Nephron progenitor cell (in vitro differentiated cells): ENCODE measurements at regions not wholly inside any gene's neighbourhood (a gene's known extent, or its start where the extent isn't known, plus 50 kb on each side); places are given as distances from the start of the nearest gene placed in this dataset.

Experiments
- DNase-seq: peaks from one replicate; pipeline ENCODE4 v3.0.0; 2021
- H3K27ac Mint-ChIP-seq: 2 replicates; pipeline ENCODE4 v1.8.0; 2021; ENCODE audit warnings: mild to moderate bottlenecking, moderate library complexity, mixed read lengths
- H3K27me3 Mint-ChIP-seq: 2 replicates; pipeline ENCODE4 v1.8.0; 2021; ENCODE audit warnings: mild to moderate bottlenecking, low read depth, mixed read lengths; ENCODE audit not compliant: poor library complexity
- H3K36me3 Mint-ChIP-seq: 2 replicates; pipeline ENCODE4 v1.8.0; 2021; ENCODE audit warnings: low read depth, mixed read lengths
- H3K4me1 Mint-ChIP-seq: 2 replicates; pipeline ENCODE4 v1.8.0; 2021; ENCODE audit warnings: mixed read lengths
- H3K4me3 Mint-ChIP-seq: 2 replicates; pipeline ENCODE4 v1.8.0; 2021; ENCODE audit warnings: mild to moderate bottlenecking, moderate library complexity, mixed read lengths
- H3K9me3 Mint-ChIP-seq: 2 replicates; pipeline ENCODE4 v1.8.0; 2021; ENCODE audit warnings: mild to moderate bottlenecking, moderate library complexity, mixed read lengths
- TF ChIP-seq, protein P1 (sequence below): fragments of 200-600 bp; sonication (generic); IDR thresholded peaks from 2 replicates; pipeline ENCODE4 v1.5.0; 2021; ENCODE audit warnings: antibody characterized with exemption

DNA sequence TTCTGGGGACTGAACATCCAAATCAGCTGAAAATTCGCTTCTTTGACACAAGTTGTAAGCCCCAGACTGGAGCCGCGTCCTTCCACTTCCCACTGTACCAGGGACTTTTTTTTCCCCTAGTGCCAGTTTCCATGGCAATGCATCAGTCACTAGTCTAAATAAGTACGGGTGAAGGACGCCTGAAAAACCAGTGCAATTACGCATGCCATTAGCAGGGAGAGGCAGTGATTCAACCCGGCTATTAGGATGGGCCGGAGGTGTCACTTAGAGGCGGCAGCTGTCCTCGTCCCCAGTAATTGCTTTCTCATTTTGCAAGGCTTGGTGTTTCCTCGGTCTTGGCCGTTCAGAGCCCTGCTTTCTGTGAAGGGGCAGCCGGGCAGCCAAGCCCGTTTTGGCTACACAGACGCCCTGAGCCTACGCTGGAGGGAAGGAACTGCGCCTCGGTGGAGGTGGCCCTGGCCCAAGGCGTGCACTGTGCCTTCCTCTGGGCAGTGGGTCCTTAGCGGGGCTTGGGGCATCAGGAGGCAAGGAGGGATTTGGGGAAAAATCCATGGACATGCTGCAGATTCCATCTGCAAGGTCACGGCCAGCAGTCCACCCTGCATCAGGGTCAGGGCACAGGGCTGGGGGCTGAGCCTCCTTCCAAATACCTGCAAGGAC, 319.7 kb downstream of the CTTN start:
- Mint-ChIP-seq H3K4me1 (peaks cover 44% of the 10 kb centered on the region), H3K36me3 (no peaks in the 10 kb centered on the region), H3K4me3 (no peak overlapping the region), H3K9me3 (no peaks in the 10 kb centered on the region), H3K27me3 (peaks cover 38% of the 10 kb centered on the region), H3K27ac (no peak overlapping the region)
- TF ChIP-seq, protein P1, sequence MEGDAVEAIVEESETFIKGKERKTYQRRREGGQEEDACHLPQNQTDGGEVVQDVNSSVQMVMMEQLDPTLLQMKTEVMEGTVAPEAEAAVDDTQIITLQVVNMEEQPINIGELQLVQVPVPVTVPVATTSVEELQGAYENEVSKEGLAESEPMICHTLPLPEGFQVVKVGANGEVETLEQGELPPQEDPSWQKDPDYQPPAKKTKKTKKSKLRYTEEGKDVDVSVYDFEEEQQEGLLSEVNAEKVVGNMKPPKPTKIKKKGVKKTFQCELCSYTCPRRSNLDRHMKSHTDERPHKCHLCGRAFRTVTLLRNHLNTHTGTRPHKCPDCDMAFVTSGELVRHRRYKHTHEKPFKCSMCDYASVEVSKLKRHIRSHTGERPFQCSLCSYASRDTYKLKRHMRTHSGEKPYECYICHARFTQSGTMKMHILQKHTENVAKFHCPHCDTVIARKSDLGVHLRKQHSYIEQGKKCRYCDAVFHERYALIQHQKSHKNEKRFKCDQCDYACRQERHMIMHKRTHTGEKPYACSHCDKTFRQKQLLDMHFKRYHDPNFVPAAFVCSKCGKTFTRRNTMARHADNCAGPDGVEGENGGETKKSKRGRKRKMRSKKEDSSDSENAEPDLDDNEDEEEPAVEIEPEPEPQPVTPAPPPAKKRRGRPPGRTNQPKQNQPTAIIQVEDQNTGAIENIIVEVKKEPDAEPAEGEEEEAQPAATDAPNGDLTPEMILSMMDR, result no peak
- no peak for DNase-seq

- Mint-ChIP-seq H3K27me3 (peaks cover 46% of the 10 kb centered on the region), H3K9me3 (no peaks in the 10 kb centered on the region), H3K4me1 (peaks cover 32% of the 10 kb centered on the region), H3K27ac (no peak overlapping the region), H3K4me3 (no peak overlapping the region), H3K36me3 (no peaks in the 10 kb centered on the region)
- no peak for DNase-seq
- TF ChIP-seq, protein P1, result no peak
Measured at GRCh38 chr11:70719516-70719915, 321.2 kb downstream of the CTTN start.

DNA sequence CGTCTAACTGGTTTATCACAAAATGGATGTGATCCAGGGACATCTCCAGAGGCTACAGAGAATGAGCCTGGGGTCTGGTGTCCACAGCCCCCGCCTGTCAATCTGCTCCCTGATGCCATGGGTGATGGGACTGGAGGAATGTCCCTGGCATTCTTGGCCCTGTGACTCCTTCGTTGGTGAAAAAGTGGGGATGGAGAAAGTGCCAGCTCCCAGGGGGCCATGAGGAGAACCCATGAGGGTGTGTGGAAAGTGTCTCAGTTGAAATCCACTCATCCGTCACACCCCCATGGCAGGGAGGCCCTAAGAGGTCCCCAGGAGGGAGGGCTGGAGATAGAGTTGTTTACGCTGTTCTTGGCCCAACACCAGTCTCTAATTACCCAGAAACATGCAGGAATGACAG, 322.0 kb downstream of the CTTN start:
- TF ChIP-seq, protein P1, result no peak
- H3K4me1 Mint-ChIP-seq, result peaks cover 36% of the 10 kb centered on the region
- peaks cover 48% of the 10 kb centered on the region for H3K27me3 Mint-ChIP-seq
- no peak overlapping the region for H3K4me3 Mint-ChIP-seq
- H3K36me3 Mint-ChIP-seq, result no peaks in the 10 kb centered on the region
- DNase-seq, result no peak
- no peak overlapping the region for H3K27ac Mint-ChIP-seq
- H3K9me3 Mint-ChIP-seq, result no peaks in the 10 kb centered on the region

DNA sequence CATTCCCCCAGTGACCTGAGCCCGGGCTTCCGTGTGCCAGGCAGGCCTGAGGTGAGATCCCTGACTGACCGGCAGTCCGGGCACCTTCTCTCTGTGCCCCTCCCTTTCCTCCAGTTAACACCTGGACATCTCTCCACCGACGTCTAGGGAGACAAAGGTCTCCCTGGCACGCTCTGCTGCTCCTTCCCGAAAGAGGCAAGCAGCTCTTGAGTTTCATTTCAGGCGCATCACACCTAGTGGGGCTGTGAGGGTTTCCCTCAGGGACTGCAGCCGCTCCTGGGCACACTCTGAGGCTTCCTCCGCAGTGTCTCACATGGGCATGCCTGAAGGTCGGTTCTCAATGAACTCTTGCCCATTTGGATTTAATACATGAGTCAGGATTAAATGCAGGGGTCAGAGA, 322.7 kb downstream of the CTTN start:
- Mint-ChIP-seq H3K9me3 (no peaks in the 10 kb centered on the region), H3K27me3 (peaks cover 48% of the 10 kb centered on the region), H3K4me3 (no peak overlapping the region), H3K36me3 (no peaks in the 10 kb centered on the region), H3K27ac (no peak overlapping the region), H3K4me1 (peaks cover 43% of the 10 kb centered on the region)
- DNase-seq, result no peak
- TF ChIP-seq, protein P1, result no peak

DNA sequence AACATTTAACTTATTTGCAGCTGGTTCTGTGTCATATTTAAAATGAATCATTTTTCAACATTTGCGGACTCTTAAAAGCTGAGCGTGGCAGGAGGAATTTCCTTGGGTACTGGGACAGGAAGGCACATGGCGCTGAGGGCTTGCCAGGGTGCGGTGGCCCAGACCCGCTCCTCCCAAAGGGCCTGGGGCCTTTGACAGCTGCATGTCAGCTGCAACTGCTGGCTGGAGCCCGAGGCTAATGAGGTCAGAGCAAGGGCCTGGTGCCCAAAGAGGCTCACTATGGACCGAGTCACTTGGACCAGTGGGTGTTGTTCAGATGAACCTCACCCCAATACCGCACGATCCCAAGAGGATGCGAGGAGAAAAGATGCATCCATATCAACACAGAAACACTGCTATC, 326.9 kb downstream of the CTTN start:
- H3K4me1 Mint-ChIP-seq, result peaks cover 36% of the 10 kb centered on the region
- H3K9me3 Mint-ChIP-seq, result no peaks in the 10 kb centered on the region
- H3K27me3 Mint-ChIP-seq, result peaks cover 31% of the 10 kb centered on the region
- TF ChIP-seq, protein P1, result no peak
- H3K27ac Mint-ChIP-seq, result no peak overlapping the region
- no peak overlapping the region for H3K4me3 Mint-ChIP-seq
- no peaks in the 10 kb centered on the region for H3K36me3 Mint-ChIP-seq
- no peak for DNase-seq

DNA sequence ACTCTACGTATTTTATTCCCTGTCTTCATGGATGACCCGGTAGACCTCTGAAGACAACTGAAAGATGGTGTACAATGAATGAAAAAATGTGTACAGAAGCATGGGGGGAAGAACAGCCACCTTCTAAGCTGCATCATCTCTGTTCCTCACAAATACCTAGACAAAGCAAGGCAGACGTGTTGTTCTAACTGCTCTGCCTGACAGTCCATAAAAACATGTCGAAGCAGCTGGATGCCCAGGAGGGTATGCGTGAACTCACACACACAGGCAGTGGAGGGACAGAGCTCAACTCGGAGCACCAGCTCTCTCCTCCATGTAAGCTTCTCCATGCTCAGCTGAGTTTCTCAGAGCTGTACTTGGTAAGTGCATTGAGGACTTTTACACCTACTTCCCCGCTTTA, 327.4 kb downstream of the CTTN start:
- no peak for DNase-seq
- Mint-ChIP-seq H3K9me3 (no peaks in the 10 kb centered on the region), H3K4me3 (no peak overlapping the region), H3K27me3 (peaks cover 31% of the 10 kb centered on the region), H3K4me1 (peaks cover 34% of the 10 kb centered on the region), H3K36me3 (no peaks in the 10 kb centered on the region), H3K27ac (no peak overlapping the region)
- TF ChIP-seq, protein P1, result no peak
